HUDEP-2 (cell line): ENCODE measurements at regions not wholly inside any gene's neighbourhood (a gene's known extent, or its start where the extent isn't known, plus 50 kb on each side); places are given as distances from the start of the nearest gene placed in this dataset.
"Not testable (repeated sequence)": the region's sequence is repeated elsewhere in the genome, so short reads cannot be mapped to it uniquely, and the experiment has no call there.

Experiments
- DNase-seq, 76 experiments: peaks; one replicate each; lab custom pipeline; 2025; ENCODE audit not compliant: unreplicated experiment in 76 of 76; lab: John Stamatoyannopoulos, UW

DNA sequence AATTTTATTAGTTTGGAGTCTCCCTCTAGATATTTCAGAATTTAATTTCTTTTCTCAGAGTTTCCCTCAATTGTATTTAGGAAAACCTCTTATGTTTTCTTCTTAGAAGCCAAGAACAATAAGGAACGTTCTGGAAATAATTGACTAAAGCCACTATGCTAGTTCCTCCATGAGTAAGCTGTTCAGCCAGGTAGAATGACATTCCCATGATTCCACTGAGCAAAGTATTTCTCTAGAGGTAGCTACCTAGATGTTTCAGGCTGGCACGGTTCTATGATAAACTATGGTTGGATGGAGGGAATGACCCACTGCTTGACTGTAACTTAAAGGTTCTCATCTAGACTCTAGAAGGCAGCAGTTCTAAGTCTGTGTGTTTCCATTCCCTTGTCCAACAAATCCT is 62.4 kb downstream of the CLDN17 start:
- DNase-seq, result no peak

- DNase-seq, result no peak
Measured at GRCh38 chr21:30102871-30103270, 63.7 kb downstream of the CLDN17 start.

DNA sequence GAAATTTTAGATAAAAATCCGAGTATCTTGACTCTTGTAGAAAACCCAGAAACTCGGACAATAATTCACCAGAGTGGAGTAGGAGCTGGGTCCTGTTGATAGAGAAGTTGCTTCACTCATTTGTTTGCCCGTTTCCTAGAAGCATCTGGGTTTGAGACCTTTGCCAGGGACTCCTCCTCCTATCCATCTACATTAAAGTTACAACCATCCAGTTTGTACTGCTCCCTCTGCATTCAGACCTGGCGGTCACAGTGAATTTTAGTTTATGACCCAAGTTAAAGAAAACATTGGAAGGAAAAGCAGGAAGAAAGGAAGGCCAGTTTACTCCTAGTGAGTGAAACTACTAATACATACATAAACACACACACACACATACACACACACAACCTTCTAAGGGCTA is 64.6 kb downstream of the CLDN17 start:
- DNase-seq, result no peak

GRCh38 chr21:30097791-30098190 is 68.8 kb downstream of the CLDN17 start:
- no peak for DNase-seq

DNA sequence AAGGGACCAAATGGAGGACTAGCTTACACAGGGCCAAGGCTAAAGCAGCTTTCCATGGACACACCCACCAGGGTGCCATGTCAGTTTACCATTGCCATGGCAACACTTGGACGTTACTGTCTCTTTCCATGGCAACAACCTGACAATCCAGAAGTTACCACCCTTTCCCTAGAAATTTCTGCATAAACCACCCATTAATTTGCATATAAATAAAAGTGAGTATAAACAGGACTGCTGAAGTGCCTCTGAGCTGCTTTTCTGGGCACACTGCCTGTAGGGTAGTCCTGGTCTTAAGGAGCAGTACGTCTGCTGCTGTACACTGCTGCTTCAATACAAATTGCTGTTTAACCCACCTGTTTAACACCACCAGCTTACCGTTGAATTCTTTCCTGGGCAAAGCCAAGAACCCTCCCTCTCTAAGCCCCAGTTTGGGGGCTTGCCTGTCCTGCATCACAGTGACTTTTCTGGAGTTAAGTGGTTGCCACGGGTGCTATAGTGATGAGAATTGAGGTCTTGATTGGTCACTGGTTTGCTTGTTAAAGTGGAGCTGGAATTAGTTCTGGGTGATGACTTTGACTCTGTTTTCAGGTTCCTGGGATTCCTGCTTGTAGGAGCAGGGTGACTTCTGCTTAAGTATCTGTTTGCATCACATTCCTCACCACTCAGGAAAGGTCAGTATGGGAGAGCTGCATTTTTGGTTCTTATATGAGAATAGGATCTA is 83.2 kb downstream of the CLDN17 start:
- DNase-seq, result no peak

GRCh38 chr21:30081506-30081905 is 85.1 kb downstream of the CLDN17 start:
- DNase-seq, result no peak

DNA sequence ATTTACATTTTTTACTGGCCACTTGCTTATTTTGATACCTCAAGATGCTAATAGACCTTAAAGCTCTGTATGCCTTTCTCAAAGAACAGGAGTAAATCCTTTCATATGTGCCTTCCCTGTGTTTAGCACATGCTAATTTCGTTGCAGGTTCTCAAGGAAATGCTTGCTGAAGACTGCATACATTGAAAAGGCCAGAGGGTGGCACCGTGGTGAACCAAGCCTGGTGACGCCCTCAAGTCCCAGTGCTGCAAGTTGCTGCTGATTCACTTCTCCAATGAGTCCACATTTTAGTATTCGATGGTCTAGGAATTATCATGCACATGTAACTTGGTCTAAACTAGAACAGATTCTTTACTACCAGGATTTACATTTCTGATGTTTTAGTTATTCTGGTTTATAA is 94.1 kb downstream of the CLDN17 start:
- DNase-seq, result peak in 10 of 76 experiments; percentile 1 to 42 (median 10)

GRCh38 chr21:30058928-30059327 is 107.7 kb downstream of the CLDN17 start:
- no peak for DNase-seq

- no peak for DNase-seq
Measured at GRCh38 chr21:30057108-30057507, 109.5 kb downstream of the CLDN17 start.

- no peak for DNase-seq
Measured at GRCh38 chr21:30048570-30048969, 108.8 kb upstream of the GRIK1 start.

DNA sequence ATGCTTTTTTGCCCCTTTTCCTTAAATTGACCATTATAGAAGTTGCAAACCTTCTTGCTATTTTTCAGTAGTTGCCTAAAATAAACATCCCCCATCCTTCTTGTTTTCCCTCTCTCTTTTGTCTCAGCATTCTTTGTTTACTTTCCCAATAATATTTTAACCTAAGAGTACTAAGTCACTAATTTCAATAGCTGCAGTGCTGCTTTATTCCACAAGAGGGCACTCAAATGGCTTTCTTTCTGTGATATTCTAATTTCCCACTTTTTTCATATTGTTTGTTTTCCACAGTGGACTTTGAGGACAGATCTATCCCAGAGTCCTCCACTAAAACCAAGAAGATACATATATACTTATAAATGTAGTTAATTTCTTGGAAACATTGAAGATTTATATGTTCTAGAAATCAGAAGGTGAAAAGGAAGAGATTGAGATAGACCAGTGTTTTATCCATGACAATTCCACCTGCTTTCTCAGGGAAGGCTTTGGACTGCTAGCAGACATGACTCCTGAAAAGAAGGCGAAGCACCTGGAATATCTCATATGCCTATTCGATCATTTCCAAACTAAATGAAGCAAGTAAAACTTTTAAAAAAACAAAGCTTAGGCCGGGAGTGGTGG is 104.8 kb upstream of the GRIK1 start:
- DNase-seq, result peak in 8 of 76 experiments; percentile 2 to 36 (median 14)

DNA sequence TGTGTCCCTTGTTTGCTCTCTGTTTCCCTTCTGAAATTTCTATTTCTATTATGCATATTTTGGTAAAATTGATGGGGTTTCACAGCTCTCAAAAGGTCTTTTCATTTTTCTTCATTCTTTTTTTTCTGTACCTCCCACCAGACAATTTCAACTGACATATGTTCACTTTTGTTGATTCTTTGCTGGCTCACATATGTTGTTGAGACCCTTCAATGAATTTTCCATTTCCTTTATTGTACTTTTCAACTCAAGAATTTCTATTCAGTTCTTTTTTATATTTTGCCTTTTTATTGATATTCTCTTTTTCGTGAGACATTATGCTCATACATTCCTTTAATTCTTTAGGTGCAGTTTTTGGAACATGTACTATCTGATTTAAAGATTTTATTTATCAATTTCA is 102.6 kb upstream of the GRIK1 start:
- no peak for DNase-seq

GRCh38 chr21:30033441-30033840 is 93.6 kb upstream of the GRIK1 start:
- no peak for DNase-seq

- DNase-seq, result no peak
Measured at GRCh38 chr21:30030416-30030815, 90.6 kb upstream of the GRIK1 start.

DNA sequence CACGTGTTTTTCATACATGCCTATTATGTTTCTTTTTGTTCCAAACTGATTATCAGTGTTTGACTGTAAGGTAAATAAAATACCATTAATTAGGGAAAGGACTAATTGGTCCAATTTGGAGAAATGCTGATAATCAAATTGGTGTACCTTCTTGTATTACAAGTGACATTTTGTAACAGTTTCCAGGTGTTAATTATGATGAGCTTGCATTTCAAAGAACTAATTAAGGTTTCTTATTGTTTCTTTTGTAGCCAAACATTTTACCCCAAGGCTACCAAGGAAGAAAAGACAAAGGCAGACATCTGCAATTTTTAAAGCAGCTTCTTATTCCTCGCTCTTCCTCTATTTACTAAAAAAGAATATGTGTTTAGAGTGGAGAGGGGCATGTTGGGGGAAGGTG is 88.7 kb upstream of the GRIK1 start:
- no peak for DNase-seq

DNA sequence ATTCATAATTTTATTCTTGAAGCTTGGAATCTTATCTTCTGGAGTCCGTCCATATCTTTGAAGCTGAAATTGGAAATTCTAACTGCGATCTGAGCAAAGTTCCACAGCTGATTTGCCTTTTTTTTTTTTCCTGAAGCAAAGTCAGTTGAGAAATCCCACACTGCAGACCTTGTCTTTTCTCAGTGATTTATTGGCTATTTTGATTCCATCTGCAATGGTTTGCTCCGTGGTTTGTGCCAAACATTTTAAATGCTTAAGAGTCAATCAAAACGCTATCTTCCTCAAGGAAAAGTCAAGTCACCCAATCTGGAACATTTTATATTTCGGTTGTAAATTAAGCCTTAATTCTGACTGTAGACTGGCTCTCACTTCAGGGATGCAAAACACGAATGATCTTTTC is 88.2 kb upstream of the GRIK1 start:
- DNase-seq, result no peak

GRCh38 chr21:30023056-30023455 is 83.3 kb upstream of the GRIK1 start:
- DNase-seq, result not testable (repeated sequence)

GRCh38 chr21:30014886-30015285 is 75.1 kb upstream of the GRIK1 start:
- no peak for DNase-seq

- no peak for DNase-seq
Measured at GRCh38 chr21:29991624-29992023, 51.8 kb upstream of the GRIK1 start.

DNA sequence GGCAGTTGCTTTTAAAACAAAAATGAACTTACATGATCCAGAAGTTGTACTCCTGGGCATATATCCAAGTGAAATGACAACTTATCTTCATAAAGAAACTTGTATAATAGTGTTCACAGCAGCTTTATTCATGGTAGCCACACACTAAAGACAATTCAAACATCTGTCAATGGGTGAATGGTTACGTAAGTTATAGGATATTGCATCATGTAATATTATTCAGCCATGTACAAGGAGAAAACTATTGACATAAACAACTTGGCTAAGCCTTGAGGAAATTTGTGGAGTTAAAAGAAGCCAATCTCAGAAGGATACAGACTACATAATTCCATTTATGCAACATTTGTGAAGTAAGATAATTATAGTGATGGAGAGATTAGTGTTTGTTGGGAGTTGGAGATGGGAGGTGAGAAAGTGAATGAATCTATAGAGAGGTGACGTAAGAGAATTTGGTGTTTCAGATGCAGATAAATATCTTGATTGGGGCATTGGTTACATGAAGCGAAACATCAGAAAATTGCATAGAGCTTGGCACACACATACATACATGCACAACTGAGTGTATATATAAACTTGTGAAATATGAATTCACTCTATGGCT is 49.9 kb upstream of the GRIK1 start:
- DNase-seq, result peak in 2 of 76 experiments; percentile 7 to 9
